Stimulated activated CD4-positive, alpha-beta T cell treated with anti-CD3 and anti-CD28 coated beads, Interleukin-12 subunit alpha, Interleukin-12 subunit beta, amount 100 ng/mL, for 48 hours (primary cell): ENCODE measurements at regions not wholly inside any gene's neighbourhood (a gene's known extent, or its start where the extent isn't known, plus 50 kb on each side); places are given as distances from the start of the nearest gene placed in this dataset.
"Not testable (repeated sequence)": the region's sequence is repeated elsewhere in the genome, so short reads cannot be mapped to it uniquely, and the experiment has no call there.

ENCODE experiments used
- DNase-seq, 3 donors: peaks; one replicate each; pipeline ENCODE4 v3.0.0-alpha.2; 2020; ENCODE audit warnings: low read depth in 2 of 3, low spot score in 1 of 3

DNA sequence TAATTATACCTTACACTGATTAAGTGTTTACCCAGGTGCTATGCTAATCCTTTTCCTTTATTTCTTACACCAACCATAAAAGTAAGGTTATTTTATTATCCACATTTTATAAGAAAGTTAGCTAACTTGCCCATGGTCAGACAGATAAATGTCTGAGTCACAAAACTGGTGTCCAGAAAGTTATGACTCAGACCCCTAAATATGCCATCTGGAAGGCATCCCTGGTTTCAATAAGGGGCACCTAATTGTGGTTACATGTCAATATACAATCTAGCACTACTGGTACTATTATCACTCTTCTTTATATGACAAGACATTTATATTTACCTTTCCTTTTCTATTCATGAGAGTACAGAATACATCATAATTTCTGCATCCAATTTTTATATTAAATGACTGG, 496.5 kb upstream of the ADGRL2 start:
- DNase-seq = no peak

DNA sequence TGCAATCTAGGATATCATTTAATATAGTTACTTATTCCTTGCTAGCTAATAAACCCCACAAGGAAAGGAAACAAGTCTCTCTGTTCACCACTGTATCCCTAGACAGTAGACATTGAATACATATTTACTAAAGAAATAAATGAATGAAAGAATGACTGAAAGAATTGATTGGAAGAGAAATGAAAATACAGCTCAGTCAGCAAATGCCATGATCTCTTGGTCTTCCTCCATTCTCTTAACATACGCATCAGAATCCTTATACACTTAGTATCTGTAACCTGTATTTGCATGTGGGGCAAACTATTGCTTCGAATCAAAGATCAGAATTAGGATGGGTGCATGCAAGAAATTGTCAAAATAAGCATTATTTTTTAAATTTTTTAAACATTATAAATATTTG, 500.8 kb upstream of the ADGRL2 start:
- DNase-seq = no peak

GRCh38 chr1:81298266-81298665, 502.5 kb upstream of the ADGRL2 start:
- no peak for DNase-seq

DNA sequence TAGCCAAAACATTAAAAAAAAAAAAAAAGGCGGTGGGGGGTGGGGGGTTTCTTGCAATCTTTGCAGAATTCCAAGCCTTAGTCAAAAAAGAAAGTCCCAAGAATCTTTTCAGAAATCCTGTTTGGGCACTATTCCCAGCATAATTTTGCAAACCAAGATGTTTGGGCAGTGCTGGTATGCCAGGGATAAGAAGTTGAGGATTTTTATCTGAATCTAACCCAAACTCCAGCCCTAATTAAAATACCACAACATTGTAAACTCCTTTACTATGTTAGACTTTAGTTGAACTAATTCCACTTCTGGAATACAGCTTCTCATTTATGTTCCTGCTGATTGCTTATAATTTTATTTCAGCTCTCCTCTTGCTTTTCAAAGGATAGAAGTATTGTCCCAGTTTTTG, 504.1 kb upstream of the ADGRL2 start:
- DNase-seq = no peak

- no peak for DNase-seq
Observed at GRCh38 chr1:81290326-81290725, 510.4 kb upstream of the ADGRL2 start.

- DNase-seq = no peak
Observed at GRCh38 chr1:81288689-81289088, 512.0 kb upstream of the ADGRL2 start.

- DNase-seq = no peak
Observed at GRCh38 chr1:81287411-81288080, 513.2 kb upstream of the ADGRL2 start.

DNA sequence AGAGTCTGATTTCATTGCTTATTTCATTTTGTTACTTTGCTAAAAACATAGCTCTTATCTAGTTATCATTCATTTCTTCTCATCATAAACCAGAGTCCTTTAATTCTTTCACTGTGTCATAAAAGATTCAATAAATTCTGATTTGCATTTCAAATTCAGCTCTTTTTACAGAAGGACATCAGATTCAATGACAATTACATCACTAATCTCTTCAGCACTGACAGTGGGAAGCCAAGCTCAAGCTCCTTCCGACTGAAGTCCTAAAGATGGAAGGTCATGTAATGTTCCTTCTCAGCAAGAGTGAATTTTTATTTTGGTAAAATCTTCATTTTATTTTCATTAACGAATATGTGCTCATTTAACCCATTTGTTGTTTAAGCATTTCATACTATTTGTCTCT, 530.7 kb upstream of the ADGRL2 start:
- no peak for DNase-seq

GRCh38 chr1:81264976-81265375, 535.8 kb upstream of the ADGRL2 start:
- DNase-seq = no peak

GRCh38 chr1:81259625-81260411, 540.9 kb upstream of the ADGRL2 start:
- DNase-seq = no peak

- DNase-seq = no peak
Observed at GRCh38 chr1:81254560-81254959, 546.2 kb upstream of the ADGRL2 start.

- no peak for DNase-seq
Observed at GRCh38 chr1:81254068-81254467, 546.7 kb upstream of the ADGRL2 start.

DNA sequence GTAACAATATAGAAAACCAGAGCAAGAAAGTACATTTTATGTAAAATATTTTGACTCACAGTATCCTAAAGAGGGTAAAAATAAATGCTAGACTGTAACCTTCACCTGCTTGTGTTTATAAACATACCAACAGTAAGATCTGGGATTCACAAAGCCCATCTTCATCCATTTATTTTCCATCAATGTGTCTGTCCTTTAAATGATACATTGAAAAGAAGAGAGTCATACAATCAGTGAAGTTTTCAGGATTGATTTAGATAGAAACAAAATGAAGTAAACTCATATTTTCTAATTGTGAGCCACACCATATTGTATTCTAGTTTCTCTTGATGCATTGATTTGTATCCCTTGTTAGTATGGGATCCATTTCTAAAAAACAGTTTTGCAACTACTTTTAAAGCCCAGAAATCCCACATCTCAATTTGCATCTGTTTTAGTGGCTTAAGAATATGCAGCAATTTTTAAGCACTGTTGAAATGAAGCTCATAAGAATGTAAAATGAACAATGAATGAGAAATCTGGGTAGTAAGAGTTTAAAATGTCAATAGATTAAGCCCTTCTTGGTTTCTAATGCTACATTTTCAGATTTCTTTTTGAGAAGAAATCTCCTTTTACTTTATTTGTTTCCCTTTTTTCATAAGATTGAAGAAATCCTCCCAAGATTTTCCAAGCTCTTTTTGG, 548.1 kb upstream of the ADGRL2 start:
- no peak for DNase-seq

GRCh38 chr1:81250825-81251224, 549.9 kb upstream of the ADGRL2 start:
- not testable (repeated sequence) for DNase-seq

DNA sequence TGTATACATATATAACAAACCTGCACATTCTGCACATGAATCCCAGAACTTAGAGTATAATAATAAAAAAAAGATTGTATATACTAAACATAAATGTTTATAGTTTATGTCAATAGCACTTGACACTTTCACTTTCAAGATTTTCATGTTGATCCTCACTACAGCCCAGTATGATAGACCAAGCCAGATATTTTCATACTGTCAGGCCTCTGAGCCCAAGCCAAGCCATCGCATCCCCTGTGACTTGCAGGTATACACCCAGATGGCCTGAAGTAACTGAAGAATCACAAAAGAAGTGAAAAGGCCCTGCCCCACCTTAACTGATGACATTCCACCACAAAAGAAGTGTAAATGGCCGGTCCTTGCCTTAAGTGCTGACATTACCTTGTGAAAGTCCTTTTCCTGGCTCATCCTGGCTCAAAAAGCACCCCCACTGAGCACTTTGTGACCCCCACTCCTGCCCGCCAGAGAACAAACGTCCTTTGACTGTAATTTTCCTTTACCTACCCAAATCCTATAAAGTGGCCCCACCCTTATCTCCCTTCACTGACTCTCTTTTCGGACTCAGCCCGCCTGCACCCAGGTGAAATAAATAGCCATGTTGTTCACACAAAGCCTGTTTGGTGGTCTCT, 555.5 kb upstream of the ADGRL2 start:
- not testable (repeated sequence) for DNase-seq

DNA sequence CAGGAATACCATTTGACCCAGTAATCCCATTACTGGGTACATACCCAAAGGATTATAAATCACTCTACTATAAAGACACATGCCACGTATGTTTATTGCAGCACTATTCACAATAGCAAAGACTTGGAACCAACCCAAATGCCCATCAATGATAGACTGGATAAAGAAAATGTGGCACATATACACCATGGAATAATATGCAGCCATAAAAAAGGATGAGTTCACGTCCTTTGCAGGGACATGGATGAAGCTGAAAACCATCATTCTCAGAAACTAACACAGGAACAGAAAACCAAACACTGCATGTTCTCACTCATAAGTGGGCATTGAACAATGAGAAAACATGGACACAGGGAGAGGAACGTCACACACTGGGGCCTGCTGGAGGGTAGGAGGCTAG, 556.1 kb upstream of the ADGRL2 start:
- not testable (repeated sequence) for DNase-seq

DNA sequence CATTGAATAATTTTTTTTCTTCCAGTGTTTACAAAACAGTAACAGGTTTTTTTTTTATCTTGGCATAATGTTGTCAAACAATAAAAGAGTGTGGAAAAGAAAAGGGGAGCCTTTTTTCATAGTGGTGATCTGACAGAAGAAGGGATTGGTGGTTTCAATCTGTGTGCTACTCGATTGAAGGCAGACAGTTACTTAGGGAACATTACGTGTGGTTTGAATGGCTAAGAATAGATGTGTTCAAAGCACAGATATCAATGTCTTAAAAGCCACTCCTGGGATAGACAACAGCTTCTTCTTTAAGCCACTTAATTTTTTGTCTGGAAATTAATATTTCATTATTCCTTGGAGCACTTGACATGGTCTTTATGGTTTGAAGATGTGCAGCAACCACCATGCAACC, 558.6 kb upstream of the ADGRL2 start:
- DNase-seq = no peak

GRCh38 chr1:81238129-81238528, 562.6 kb upstream of the ADGRL2 start:
- no peak for DNase-seq

GRCh38 chr1:81237473-81238089, 563.2 kb upstream of the ADGRL2 start:
- DNase-seq = no peak

GRCh38 chr1:81234237-81234636, 566.5 kb upstream of the ADGRL2 start:
- no peak for DNase-seq

DNA sequence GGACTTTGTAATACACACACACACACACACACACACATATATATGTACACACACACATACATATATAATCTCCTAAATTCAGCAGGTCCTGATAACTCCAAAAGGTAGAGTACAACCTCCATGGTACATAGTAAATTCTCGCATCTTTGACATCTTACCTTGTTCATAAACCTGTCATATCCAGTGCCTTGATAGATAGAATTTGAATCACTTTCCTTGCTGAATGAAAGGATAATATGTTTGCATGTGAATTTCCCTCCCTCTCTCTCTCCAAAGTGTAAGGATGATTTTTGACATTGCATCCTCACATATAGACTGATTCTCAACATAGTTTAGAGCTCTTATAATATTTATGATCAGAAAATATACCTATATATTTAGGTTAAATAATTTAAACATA, 567.1 kb upstream of the ADGRL2 start:
- DNase-seq = no peak
